ENCODE measurements at regions not wholly inside any gene's neighbourhood (a gene's known extent, or its start where the extent isn't known, plus 50 kb on each side); places are given as distances from the start of the nearest gene placed in this dataset.
"Not testable (repeated sequence)": the region's sequence is repeated elsewhere in the genome, so short reads cannot be mapped to it uniquely, and the experiment has no call there.

DNA sequence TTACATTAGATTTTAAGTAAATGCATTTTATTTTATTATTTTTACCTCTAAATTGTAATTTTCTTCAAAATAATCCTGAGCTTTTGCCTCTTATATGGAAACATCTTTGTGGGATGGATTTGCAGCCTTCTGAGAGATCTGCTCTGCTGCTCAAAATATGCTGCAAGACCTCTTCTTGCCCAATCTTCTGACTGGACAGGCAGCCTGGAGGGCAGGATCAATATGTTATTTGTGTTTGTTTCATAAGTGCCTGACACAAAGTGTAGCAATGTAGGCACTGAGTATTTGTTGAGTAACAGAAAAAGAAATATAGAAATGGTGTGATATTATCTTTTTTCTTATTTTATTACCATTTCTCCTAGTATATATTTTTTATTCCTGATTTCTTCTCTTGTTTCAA, 1106.9 kb downstream of the TMTC2 start:
- DNase-seq: no peak

DNA sequence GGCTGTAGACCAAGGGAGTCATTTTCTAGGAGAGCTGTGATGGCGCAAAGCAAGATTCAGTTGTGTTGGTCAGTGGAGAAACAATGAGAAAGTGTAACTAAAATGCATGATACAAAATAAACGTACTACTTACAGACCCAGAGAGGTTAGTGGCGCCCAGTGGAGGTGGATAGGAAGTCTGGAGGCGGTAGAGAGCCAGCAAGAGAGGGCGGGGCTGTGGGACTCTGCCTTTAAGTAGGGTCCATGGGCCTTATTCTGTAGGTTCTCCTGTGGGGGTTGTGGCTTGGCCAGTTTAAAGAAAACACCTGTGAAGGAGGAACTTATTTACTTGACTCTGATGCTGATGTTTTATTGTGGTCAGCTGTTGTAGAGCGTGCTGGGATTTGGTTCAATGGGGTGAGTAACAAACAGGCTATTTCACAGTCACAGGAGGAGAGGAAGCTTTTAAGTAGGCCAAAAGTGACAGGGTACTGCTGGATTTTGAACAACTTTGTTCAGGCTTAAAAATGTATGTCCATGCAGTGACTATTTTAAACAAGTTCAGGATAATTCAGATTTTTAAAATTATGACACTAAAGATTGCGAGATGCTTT, 1097.7 kb downstream of the TMTC2 start:
- no peak for DNase-seq

DNA sequence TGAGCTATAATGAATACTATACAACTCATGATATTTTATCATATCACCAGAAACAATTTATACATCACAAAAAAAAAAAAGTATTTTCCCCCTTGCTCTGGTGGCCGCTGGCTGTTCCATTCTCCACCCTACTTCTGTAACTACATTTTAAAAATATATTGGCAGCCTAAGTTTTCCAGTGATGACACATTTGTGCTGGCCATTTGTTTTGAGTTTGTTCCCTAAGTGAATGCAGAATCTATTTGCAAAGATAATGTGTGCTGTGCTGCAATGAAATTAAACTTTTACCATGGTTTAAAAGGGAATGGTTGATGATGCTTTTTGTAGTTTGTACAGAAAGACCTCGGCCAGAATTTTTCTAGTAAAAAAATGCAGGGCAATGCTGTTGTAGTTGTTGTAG, 1092.8 kb downstream of the TMTC2 start:
- no peak for DNase-seq

DNA sequence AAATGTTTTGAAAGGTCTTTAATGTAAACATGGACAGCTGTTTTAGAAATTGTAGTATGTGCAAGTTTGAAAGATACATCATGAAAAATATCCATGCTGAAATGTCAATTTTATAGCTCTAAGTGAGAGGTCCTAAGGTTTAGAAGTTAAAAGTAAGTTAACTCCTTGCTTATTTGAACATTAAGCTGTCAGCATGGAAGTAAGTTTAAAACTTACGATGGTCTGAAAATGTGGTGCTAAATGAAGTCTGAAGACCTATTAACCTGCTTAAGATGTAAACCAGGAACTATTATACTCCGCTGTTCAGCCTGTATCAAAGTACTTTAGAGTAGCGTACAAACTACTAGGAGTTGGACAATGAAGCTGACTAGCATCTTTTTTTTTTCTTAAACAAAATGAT, 1082.4 kb downstream of the TMTC2 start:
- no peak for DNase-seq

DNA sequence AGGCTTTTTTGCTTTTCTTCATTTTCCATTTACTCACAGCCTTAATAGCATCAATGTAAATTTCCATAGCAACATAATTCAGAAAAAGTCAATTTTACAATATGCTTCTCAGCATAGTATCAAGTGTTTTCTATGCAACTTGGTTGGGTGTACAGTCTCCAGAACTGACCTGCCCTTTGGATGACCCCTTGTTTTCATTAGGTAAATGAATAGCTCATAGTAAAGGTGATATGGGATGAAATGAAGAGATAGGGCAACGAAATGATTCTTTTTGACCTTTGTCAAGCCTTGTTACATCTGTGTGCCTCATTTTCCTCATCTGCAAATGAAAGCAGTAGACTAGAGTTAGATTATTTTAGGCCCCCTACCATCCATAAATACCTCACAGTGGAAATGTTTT, 1081.0 kb downstream of the TMTC2 start:
- no peak for DNase-seq

DNA sequence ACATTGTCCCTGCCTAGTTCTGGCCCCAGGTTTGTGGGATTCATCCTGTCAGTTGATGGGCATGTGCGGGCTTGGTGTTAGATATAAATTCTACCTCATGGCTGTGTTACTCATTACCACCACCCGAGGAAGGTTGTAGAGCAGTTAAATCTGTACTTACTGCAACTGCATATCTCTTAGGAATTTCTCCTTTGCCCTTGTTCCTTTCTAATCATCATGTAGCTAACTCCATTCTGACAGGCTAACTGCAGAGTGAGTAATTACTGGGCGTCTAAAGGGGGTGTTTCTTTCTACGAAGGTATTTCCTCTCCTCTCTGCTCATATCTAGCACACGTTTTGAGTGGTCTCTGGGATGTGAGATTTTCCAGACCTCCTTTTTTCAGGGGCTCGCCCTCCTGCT, 1076.7 kb downstream of the TMTC2 start:
- no peak for DNase-seq

DNA sequence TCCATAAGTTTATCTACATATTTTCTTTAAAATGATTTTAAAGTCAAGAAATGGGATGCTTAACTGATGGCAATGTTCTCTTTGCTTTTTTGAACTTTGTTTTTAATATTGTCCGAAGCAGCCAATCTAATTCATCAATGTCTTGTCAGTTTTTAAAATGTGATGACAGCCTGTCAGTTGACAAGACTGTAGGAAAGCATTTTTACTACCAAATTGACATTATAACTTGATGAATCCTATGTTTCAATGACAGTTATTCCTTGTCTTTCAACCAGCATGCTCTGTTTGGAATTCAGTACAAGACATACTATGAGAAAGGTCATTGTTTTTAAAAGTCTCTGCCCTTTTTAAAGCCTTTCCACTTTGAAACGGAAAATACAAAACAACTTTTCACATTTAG, 1073.2 kb downstream of the TMTC2 start:
- DNase-seq: no peak

DNA sequence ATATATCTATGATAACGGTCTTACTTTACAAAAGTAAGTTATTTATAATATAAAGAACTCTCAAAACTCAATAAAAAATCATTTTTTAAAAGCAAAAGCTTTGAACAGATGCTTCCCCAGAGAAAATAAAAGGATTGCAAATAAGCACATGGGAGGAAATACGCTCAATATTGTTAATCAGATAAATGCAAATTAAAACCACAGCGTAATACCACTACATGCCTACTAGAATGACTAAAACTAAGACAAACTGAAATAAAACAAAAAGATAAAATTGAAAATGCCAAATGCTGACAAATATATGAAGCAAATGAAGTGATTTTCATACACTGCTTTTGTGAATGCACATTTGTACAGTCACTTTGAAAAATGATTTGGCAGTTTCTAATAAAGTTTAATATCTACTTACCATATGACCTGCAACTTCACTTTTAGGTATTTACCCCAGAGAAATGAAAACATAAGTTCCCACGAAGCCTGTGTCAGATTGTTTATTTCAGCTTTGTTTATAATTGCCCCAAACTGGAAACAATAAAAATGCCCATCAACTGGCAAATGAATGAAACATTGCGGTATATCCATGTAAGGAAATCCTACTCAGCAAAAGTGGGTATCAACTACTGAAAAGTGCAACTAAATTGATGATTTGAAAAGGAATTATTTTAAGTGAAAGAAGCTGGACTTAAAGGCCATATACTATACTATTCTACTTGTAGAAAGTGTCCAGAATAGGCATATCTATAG, 1072.4 kb downstream of the TMTC2 start:
- no peak for DNase-seq

DNA sequence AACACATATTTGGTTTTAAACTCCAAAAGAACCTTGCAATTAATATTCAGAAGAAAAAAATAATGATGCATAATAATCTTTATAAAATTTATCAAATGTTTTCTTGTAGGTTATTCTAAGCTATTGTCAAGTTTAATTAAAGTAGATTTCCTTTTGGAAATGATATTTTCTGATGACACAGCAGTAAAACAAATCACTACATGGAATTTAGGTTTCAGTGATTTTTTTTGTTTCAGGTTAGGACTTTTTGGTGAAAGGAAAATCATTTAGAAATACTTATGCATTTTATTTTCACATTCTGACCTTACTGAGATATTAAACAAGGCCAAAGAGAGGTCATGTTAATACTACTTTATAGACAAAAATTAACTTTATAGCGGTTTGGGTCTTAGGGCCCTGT, 1067.2 kb downstream of the TMTC2 start:
- DNase-seq: no peak

DNA sequence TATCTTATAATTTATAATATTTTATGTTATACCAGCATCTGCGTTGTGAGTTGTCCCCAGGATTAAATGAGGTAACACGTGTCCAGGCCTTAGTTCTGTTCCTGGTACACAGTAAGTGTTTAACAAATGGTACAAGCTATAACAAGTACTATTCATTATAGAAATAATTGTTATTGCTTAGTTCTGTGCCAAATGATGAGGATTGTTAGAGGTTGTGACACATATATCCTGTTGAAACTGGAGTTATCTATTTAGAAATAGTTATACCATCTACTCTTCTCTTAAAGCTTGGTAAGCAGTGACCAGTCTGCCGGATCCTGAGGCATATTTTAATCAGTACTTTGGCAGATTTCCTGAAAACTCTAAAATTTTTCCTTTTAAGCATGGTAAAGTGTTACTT, 1066.5 kb downstream of the TMTC2 start:
- DNase-seq: no peak

DNA sequence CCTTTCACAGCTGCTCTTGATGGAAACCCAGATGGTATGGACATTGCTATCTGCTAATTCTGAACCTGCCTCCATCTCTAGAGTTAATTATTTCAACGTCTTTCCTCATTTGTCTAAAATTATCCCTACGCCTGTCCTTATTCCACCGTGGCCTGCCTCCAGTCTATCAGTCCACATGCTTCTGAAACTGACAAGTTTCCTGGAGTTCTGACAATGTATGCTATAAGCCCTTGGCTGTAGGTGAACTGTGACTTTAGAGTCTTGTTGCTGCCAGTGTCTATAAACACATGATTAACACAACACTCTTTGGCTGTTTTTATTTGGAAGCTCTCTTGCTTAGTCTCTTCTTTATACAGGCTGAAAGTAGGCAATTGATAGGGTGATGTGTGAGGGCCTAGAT, 1052.9 kb downstream of the TMTC2 start:
- no peak for DNase-seq

DNA sequence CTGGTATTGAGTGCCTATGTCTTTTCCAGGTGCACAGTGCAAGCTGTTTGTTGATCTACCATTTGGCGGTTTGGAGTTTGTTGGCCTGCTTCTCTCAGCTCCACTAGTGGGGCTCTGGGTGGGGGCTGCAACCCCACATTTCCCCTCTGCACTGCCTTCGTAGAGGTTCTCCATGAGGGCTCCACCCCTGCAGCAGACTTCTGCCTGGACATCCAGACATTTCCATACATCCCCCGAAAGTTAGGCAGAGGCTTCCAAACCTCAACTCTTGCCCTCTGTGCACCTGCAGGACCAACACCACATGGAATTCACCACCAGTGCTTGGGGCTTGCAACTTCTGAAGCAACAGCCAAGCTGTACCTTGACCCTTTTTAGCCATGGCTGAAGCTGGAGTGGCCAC, 1024.1 kb downstream of the TMTC2 start:
- no peak for DNase-seq

DNA sequence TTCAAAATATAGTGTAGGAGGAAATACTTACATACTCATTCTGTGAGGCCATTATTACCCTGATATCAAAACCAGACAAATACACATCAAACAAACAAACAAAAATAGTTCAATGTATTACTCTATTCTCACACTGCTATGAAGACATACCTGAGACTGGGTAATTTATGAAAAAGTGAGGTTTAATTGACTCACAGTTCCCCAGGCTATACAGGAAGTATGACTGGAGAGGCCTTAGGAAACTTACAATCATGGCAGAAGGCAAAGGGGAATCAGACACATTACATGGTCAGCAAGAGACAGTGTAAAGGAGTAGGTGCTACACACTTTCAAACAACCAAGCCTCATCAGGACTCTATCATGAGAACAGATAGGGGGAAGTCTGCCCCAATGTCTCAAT, 1023.2 kb downstream of the TMTC2 start:
- DNase-seq: no peak

DNA sequence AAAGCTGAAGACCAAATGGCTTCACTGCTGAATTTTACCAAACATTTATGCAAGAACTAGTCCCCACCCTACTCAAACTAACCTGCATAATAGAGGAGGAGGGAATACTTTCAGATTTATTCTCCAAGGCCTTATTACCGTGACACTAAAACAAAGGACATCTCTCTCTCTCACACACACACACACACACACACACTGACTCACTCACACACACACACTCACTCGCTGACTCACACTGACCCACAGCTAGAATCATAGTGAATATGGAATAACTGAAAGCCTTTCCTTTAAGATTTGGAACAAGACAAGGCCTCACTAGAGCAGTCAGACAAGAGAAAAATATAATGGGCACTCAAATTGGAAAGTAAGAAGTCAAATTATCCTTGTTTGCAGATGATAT, 1014.1 kb downstream of the TMTC2 start:
- no peak for DNase-seq

DNA sequence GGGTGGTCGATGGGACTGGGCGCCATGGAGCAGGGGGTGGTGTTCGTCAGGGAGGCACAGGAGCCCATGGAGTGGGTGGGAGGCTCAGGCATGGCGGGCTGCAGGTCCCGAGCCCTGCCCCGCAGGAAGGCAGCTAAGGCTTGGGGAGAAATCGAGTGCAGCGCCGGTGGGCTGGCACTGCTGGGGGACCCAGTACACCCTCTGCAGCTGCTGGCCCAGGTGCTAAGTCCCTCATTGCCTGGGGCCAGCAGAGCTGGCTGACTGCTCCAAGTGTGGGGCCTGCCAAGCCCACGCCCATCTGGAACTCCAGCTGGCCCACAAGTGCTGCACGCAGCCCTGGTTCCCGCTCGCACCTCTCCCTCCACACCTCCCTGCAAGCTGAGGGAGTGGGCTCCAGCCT, 1009.6 kb downstream of the TMTC2 start:
- DNase-seq: not testable (repeated sequence)

DNA sequence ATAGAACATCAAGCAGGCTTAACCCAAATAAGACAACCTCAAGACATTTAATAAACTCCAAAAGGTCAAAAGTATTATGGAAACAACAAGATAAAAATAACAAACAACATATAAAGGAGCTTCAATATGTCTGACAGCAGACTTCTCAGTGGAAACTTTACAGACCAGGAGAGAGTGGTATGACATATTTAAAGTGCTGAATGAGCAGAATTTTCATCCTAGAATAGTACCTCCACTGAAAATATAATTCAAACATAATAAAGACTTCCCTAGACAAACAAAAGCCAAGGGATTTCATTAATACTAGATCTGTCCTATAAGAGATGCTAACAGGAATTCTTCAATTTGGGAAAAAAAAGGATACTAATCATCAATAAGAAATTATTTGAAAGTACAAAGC, 1005.0 kb downstream of the TMTC2 start:
- DNase-seq: no peak

DNA sequence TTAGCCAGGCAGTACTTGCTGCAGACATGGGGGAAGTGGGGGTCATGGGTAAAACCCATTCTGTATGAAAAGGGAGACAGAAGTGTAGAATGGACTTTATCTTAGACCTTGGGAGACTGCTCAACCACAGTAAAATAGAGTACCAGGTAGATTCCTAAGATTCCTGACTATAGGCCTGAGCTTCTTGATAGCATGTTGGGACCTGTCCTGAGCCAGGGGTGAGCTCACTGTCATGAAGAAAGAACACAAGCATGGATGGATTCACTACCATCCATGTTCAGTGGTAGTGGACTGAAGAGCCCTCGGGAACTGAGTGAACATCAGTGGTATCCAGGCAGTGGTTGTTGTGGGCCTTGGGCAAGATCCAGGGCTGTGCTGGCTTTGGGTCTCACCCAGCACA, 1003.8 kb downstream of the TMTC2 start:
- no peak for DNase-seq

DNA sequence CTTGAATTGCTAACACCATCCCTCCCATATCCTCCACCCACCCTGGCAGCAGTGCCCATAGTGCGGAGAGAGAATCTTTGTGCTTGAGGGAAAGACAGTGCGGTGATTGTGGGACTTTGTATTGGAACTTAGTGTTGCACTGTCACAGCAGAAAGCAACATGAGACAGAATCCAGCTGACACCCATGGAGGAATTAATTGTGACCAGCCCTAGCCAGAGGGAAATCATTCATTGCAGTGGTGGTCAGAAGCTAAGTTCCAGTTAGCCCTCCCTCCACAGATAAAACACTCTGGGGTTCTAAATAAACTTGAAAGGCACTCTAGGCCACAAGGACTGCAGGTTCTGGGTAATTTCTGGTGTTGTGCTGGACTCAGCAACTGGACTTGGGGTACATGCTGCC, 1002.6 kb downstream of the TMTC2 start:
- no peak for DNase-seq

DNA sequence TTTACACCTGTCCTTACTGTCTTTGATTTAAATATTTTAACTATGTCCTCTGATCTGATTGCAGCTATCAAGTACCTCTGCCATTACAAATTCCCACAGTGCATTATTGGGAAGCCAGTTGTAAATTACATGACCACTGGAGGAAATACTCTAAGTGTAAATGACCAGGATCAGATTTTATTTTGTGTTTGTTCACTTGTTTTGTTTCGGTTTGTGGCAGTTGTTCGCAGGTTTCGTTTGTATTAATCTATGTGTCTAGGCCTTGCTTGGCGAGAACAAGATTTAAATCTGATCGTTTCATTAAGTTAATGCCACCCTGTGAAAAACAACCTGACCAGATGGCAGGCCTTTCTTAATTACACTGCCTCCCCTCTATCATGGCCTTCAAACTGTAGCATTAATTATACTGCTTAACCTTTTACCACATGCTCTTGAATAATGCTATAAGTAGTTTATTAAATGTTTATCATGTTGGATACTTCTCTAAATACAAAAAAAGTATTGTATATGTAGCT, 990.1 kb downstream of the TMTC2 start:
- DNase-seq: no peak

DNA sequence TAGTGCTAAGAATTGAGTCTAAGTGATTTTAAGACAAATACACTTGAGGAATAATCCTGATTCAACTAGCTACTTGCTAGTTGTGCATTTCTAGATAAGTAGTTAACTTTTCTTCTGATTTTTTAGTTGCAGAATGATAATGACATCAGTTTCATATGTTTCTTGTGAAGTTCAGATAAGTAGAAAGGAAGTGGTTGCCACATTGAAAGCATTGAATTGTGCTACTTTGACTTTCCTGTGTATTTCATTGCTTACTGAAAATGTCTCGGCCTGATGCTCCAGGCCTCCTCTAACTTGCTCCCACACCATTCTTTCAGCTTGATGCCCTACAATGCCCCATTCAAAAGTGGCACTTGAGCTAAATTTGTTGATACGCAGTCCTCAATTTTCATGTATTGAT, 980.0 kb downstream of the TMTC2 start:
- DNase-seq: no peak

DNA sequence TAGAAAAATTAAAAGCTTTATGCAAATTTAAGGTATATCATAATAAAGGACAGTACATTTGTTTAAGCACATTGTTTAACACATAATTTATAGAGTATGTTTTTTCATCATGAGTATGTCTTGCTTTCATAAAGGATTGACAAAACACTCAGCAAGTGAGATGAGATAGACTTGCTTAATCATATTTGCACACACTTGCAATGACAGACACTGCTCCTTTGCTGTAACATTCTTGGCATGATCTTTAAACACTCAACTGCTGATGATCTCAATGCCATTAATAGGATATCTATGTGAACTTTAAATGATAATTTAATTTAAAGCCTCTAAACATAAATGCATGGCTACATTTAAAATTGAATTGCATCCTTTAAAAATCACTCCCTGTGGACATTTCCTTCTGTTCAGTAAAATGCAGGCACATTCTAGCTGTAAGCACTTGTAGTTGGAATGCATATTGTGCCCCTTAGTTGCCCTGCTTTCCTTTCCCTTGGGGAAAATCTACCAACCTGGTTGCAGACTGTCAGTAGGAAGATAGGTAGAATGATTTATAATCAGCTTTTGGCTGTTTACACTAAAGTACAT, 979.0 kb downstream of the TMTC2 start:
- no peak for DNase-seq

DNA sequence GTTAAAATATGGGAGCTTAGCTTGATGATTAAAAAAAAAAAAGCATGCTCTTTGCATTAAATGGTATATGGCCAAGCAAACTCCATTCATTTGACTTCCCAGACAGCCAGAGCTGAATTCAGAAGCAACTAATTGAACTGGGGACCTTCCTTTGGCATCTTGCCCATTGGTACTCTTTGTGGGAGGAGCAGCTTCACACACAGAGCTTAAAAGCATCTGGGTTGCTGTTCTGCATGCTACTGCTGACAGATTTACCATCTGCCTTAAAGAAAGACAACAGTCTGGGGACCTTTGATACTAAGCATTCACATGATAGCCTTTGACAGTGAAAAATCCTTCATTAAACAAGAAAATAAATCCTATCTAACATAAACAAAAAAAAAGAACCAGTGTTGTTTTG, 977.9 kb downstream of the TMTC2 start:
- DNase-seq: no peak

DNA sequence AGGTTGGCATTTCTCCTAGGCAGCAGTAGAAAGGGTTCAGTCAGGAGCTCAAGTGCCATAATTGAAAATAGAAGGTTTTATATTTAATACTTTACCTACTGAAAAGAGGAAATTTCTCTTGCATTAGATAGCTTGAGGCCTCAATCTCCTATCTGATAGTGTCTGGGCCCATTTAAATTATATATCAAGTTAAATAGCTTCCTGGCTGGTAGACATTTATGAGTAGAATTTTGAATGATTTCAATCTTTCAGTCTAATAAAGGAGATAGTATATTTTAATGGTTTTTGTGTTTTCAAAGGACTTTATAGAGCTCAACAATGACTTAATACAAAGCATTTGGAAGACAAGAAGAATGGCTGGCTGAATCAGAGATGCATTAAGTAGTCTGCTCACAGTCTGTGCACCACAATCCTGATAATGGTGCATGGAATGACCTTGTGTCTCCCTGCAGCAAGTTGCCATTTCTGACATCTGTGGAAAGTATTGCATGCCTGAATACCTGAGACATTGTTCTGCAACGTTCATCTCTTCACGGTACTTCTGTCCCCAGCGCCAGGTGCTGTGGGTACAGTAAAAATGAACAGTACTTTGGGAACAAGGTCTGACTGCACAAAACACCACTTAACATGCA, 974.1 kb downstream of the TMTC2 start:
- DNase-seq: no peak

DNA sequence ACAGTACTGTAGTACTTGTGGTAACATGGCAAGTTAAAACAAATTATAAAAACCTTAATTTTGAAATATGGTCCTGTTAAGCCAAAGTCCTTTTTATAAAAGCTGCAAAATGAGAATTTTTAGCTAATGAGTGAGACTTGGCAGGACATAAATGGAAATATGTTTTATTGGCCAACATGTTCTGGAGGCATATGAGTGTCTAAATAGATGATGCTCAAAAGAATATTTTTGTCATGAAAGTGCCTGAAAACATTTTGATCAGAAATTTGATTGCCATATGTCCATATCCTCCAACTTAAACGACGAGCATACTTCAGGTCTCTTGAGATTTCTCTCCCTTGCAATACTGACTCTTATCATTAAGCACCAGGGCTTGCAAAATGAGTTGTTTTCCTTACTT, 972.6 kb downstream of the TMTC2 start:
- DNase-seq: no peak
